Neural cell (in vitro differentiated cells): ENCODE measurements at regions not wholly inside any gene's neighbourhood (a gene's known extent, or its start where the extent isn't known, plus 50 kb on each side); places are given as distances from the start of the nearest gene placed in this dataset.

ENCODE experiments used
- H2AFZ ChIP-seq: fragments of 200-600, 300-800 bp; sonication (generic), shearing (Covaris generic); 2 replicates; pipeline ENCODE4 v1.6.0; 2014; ENCODE audit warnings: low read depth, mild to moderate bottlenecking, antibody characterized with exemption, low read length, moderate library complexity
- H3F3A ChIP-seq: fragments of 200-600 bp; shearing (Covaris generic); 2 replicates; pipeline ENCODE4 v1.6.1; 2016; ENCODE audit warnings: mild to moderate bottlenecking, moderate library complexity, mixed read lengths, antibody characterized with exemption, low read length; ENCODE audit not compliant: insufficient read depth, poor library complexity, severe bottlenecking
- H3K27ac ChIP-seq: fragments of 200-600, 300-800 bp; sonication (generic), shearing (Covaris generic); 2 replicates; pipeline ENCODE4 v1.5.1; 2014; ENCODE audit warnings: mild to moderate bottlenecking, low read length, moderate library complexity
- H3K27me3 ChIP-seq: fragments of 300-800, 200-600 bp; sonication (generic), shearing (Covaris generic); 2 replicates; pipeline ENCODE4 v1.6.0; 2014; ENCODE audit warnings: mild to moderate bottlenecking, low read depth, low read length, moderate library complexity; ENCODE audit not compliant: insufficient read depth
- H3K36me3 ChIP-seq: fragments of 300-800, 200-600 bp; sonication (generic), shearing (Covaris generic); 2 replicates; pipeline ENCODE4 v1.5.1; 2014; ENCODE audit warnings: mild to moderate bottlenecking, antibody characterized with exemption, low read length, moderate library complexity; ENCODE audit not compliant: insufficient read depth
- H3K4me2 ChIP-seq: fragments of 300-800, 200-600 bp; sonication (generic), shearing (Covaris generic); 2 replicates; pipeline ENCODE4 v1.6.0; 2014; ENCODE audit warnings: mild to moderate bottlenecking, low read length
- H3K4me3 ChIP-seq: fragments of 300-800, 200-600 bp; sonication (generic), shearing (Covaris generic); 2 replicates; pipeline ENCODE4 v1.5.1; 2014; ENCODE audit warnings: mild to moderate bottlenecking, low read length, moderate library complexity
- H3K79me2 ChIP-seq: fragments of 200-600 bp; shearing (Covaris generic); replicated peaks from 2 replicates; pipeline ENCODE4 v1.6.0; 2014; ENCODE audit warnings: mild to moderate bottlenecking, low read length, moderate library complexity; ENCODE audit not compliant: insufficient read depth
- H3K9ac ChIP-seq: fragments of 300-800, 200-600 bp; sonication (generic), shearing (Covaris generic); 2 replicates; pipeline ENCODE4 v1.6.1; 2016; ENCODE audit warnings: mild to moderate bottlenecking, low read length, mixed read lengths
- H3K9me2 ChIP-seq: fragments of 200-600 bp; shearing (Covaris generic); 2 replicates; pipeline ENCODE4 v1.6.1; 2016; ENCODE audit warnings: mild to moderate bottlenecking, low read length, mixed read lengths; ENCODE audit not compliant: insufficient read depth
- H3K9me3 ChIP-seq: fragments of 200-600, 300-800 bp; sonication (generic), shearing (Covaris generic); 2 replicates; pipeline ENCODE4 v1.6.1; 2016; ENCODE audit warnings: mild to moderate bottlenecking, mixed run types, low read length, moderate library complexity, mixed read lengths
- H4K20me1 ChIP-seq: fragments of 200-600 bp; shearing (Covaris generic); 2 replicates; pipeline ENCODE4 v1.6.1; 2016; ENCODE audit warnings: mild to moderate bottlenecking, mixed run types; ENCODE audit not compliant: insufficient read depth
- CTCF ChIP-seq: fragments of 450-650 bp; IDR thresholded peaks from 2 replicates; pipeline ENCODE4 v1.5.1; 2014; ENCODE audit warnings: antibody characterized with exemption, mild to moderate bottlenecking, moderate library complexity; ENCODE audit not compliant: poor library complexity, severe bottlenecking
- EP300 ChIP-seq: fragments of 450-650 bp; conservative IDR thresholded peaks from 2 replicates; pipeline ENCODE4 v1.6.1; 2014; ENCODE audit warnings: antibody characterized with exemption, mild to moderate bottlenecking, moderate library complexity; ENCODE audit not compliant: poor library complexity, severe bottlenecking
- EZH2 ChIP-seq: fragments of 200-600, 300-800 bp; shearing (Covaris generic), sonication (generic); IDR thresholded peaks from 2 replicates; pipeline ENCODE4 v1.6.1; 2014; ENCODE audit warnings: antibody characterized with exemption, low read length, borderline replicate concordance, mild to moderate bottlenecking; ENCODE audit not compliant: insufficient read depth, poor library complexity, severe bottlenecking
- MXI1 ChIP-seq: fragments of 450-650 bp; conservative IDR thresholded peaks from 2 replicates; pipeline ENCODE4 v1.6.1; 2014; ENCODE audit warnings: antibody characterized with exemption, mild to moderate bottlenecking; ENCODE audit not compliant: poor library complexity, severe bottlenecking
- POLR2AphosphoS5 ChIP-seq: IDR thresholded peaks from 2 replicates; pipeline ENCODE4 v1.6.1; 2012
- RAD21 ChIP-seq: fragments of 450-650 bp; conservative IDR thresholded peaks from 2 replicates; pipeline ENCODE4 v1.6.1; 2014; ENCODE audit warnings: antibody characterized with exemption, mild to moderate bottlenecking, moderate library complexity
- SMC3 ChIP-seq: fragments of 450-650 bp; conservative IDR thresholded peaks from 2 replicates; pipeline ENCODE4 v1.6.1; 2014; ENCODE audit warnings: antibody characterized with exemption, mild to moderate bottlenecking, moderate library complexity; ENCODE audit not compliant: poor library complexity
- TAF1 ChIP-seq: IDR thresholded peaks from 2 replicates; pipeline ENCODE4 v1.6.1; 2012; ENCODE audit warnings: low read depth
- TF ChIP-seq, protein P1 (sequence below): IDR thresholded peaks from 2 replicates; pipeline ENCODE4 v1.6.1; 2012; ENCODE audit warnings: borderline replicate concordance

DNA sequence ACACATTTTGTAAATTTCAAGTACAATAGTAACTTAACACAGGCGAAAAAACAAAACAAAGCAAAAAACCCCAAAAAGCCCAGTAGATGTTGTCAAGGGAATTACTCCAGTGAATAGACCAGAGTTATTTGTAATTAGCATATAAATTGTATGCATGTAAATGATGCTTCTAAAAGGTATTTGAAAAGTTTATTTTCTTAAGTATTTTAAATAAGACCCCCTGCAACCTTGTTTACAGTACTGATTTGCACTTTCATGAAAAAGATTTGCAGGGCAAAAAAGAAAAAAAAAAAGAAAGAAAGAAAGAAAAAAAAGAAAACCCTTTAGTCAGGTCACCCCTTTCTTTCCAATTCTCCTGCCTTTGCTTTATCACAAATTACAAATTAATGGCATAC is 372.3 kb upstream of the IRX2 start:
- H3K27ac ChIP-seq, result no peak overlapping the region
- no peak overlapping the region for H2AFZ ChIP-seq
- no peaks in the 10 kb centered on the region for H3K36me3 ChIP-seq
- H3F3A ChIP-seq, result no peaks in the 10 kb centered on the region
- H3K9ac ChIP-seq, result no peak overlapping the region
- H3K9me2 ChIP-seq, result no peaks in the 10 kb centered on the region
- H3K4me2 ChIP-seq, result no peak overlapping the region
- H3K79me2 ChIP-seq, result no peaks in the 10 kb centered on the region
- no peaks in the 10 kb centered on the region for H4K20me1 ChIP-seq
- TF ChIP-seq TAF1, result no peak
- TF ChIP-seq POLR2AphosphoS5, result no peak
- no peak for TF ChIP-seq SMC3
- H3K27me3 ChIP-seq, result peaks cover 36% of the 10 kb centered on the region
- no peaks in the 10 kb centered on the region for H3K9me3 ChIP-seq
- H3K4me3 ChIP-seq, result no peak overlapping the region

DNA sequence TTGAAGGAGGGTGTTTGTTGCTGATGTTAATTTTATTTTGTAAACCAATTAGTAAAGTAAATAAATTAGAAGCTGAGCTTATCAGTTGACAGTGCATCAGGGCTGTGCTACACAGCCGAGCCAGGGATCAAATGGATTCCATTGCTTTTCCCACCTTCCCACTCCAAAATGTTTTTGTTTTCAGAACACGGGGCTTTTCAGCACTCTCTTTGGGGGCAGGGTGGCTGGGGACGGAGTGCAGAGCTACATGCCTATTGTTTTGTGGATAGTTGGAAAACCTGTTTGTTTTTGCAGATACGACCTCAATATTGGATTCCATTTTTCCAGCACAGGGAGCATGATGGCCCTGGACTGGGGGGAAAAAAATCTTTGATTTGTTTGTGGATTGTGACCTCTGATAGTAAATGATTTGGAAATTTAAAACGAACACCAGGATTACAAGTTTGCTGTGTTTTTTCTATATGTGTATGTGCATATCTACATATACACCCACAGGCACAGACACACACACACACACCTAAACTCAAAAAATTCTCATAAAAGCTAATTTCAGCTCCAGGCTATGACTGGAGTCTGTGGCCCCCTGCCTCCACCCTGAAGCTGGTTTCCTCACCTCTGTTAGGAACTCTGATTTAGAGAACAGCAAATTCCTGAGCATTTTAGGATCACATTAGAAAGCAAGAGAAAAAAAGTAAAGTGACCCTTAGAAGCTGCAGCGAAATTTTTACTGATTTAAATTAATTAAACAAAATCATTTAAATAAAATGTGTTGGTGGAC is 371.7 kb upstream of the IRX2 start:
- Histone ChIP-seq H3K36me3 (no peaks in the 10 kb centered on the region), H3K79me2 (no peaks in the 10 kb centered on the region), H3K4me2 (no peak overlapping the region), H3F3A (no peaks in the 10 kb centered on the region), H3K9me2 (no peaks in the 10 kb centered on the region), H3K9ac (no peak overlapping the region), H3K27me3 (peaks cover 42% of the 10 kb centered on the region), H2AFZ (no peak overlapping the region), H3K4me3 (no peak overlapping the region), H3K27ac (no peak overlapping the region), H4K20me1 (no peaks in the 10 kb centered on the region), H3K9me3 (no peaks in the 10 kb centered on the region)
- TF ChIP-seq, protein P1, sequence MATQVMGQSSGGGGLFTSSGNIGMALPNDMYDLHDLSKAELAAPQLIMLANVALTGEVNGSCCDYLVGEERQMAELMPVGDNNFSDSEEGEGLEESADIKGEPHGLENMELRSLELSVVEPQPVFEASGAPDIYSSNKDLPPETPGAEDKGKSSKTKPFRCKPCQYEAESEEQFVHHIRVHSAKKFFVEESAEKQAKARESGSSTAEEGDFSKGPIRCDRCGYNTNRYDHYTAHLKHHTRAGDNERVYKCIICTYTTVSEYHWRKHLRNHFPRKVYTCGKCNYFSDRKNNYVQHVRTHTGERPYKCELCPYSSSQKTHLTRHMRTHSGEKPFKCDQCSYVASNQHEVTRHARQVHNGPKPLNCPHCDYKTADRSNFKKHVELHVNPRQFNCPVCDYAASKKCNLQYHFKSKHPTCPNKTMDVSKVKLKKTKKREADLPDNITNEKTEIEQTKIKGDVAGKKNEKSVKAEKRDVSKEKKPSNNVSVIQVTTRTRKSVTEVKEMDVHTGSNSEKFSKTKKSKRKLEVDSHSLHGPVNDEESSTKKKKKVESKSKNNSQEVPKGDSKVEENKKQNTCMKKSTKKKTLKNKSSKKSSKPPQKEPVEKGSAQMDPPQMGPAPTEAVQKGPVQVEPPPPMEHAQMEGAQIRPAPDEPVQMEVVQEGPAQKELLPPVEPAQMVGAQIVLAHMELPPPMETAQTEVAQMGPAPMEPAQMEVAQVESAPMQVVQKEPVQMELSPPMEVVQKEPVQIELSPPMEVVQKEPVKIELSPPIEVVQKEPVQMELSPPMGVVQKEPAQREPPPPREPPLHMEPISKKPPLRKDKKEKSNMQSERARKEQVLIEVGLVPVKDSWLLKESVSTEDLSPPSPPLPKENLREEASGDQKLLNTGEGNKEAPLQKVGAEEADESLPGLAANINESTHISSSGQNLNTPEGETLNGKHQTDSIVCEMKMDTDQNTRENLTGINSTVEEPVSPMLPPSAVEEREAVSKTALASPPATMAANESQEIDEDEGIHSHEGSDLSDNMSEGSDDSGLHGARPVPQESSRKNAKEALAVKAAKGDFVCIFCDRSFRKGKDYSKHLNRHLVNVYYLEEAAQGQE, result no peak
- TF ChIP-seq MXI1 (no peak), RAD21 (no peak), TAF1 (no peak), SMC3 (no peak), CTCF (no peak), POLR2AphosphoS5 (no peak), EP300 (no peak), EZH2 (no peak)
